ENCODE measurements at regions not wholly inside any gene's neighbourhood (a gene's known extent, or its start where the extent isn't known, plus 50 kb on each side); places are given as distances from the start of the nearest gene placed in this dataset.

- no peak for TF ChIP-seq CTCF (conservative IDR thresholded peaks at IDR 0.05; ENCODE audit: low read length)
- no peak for TF ChIP-seq EZH2phosphoT487 (IDR thresholded peaks at IDR 0.05; ENCODE audit: borderline replicate concordance, low read depth, low read length)
- Histone ChIP-seq H3K36me3 (ENCODE audit: insufficient read depth, low read length) (no peaks in the 10 kb centered on the region), H3K27ac (ENCODE audit: low read depth, low read length, poor library complexity, severe bottlenecking) (no peak overlapping the region), H3K4me2 (ENCODE audit: low read length) (no peak overlapping the region), H2AFZ (ENCODE audit: low read length) (no peak overlapping the region), H3K79me2 (ENCODE audit: insufficient read depth, low read depth, low read length) (no peaks in the 10 kb centered on the region), H3K9me2 (ENCODE audit: insufficient read depth, low read length) (no peaks in the 10 kb centered on the region), H3K9me3 (ENCODE audit: low read length) (no peaks in the 10 kb centered on the region), H3K4me3 (ENCODE audit: low read depth, low read length, poor library complexity, severe bottlenecking) (no peak overlapping the region), H3K4me1 (ENCODE audit: insufficient read depth, low read length, poor library complexity, severe bottlenecking) (no peaks in the 10 kb centered on the region), H4K20me1 (ENCODE audit: insufficient read depth, low read length) (no peaks in the 10 kb centered on the region)
- DNase-seq (ENCODE audit: low spot score) = no peak
- intact Hi-C loops (cut with micrococcal nuclease; ENCODE audit: unreplicated experiment) = no loop called here
- BruUV-seq (replicated peaks) = no TSS peak
- CTCF ChIA-PET (ENCODE audit: unreplicated experiment) = interaction anchor here (0.7 kb wide), 1 partner anchor 398 kb away, joined by 7 read pairs; no protein-coding TSS in a partner anchor
- POLR2A ChIA-PET = no interaction called here
Observed at GRCh38 chr2:2732331-2733119, 401.4 kb upstream of the MYT1L start.

GRCh38 chr2:2731816-2732284 is 400.8 kb upstream of the MYT1L start:
- Histone ChIP-seq H2AFZ (ENCODE audit: low read length) (no peak overlapping the region), H3K4me3 (ENCODE audit: low read depth, low read length, poor library complexity, severe bottlenecking) (no peak overlapping the region), H3K9me3 (ENCODE audit: low read length) (no peaks in the 10 kb centered on the region), H3K27ac (ENCODE audit: low read depth, low read length, poor library complexity, severe bottlenecking) (no peak overlapping the region), H3K4me1 (ENCODE audit: insufficient read depth, low read length, poor library complexity, severe bottlenecking) (no peaks in the 10 kb centered on the region), H3K4me2 (ENCODE audit: low read length) (no peak overlapping the region), H3K79me2 (ENCODE audit: insufficient read depth, low read depth, low read length) (no peaks in the 10 kb centered on the region), H4K20me1 (ENCODE audit: insufficient read depth, low read length) (no peaks in the 10 kb centered on the region), H3K9me2 (ENCODE audit: insufficient read depth, low read length) (no peaks in the 10 kb centered on the region), H3K36me3 (ENCODE audit: insufficient read depth, low read length) (no peaks in the 10 kb centered on the region)
- no TSS peak for BruUV-seq (replicated peaks)
- ChIA-PET POLR2A (interaction anchor here (0.6 kb wide), 1 partner anchor 366 kb away, joined by 4 read pairs; no protein-coding TSS in a partner anchor), CTCF (ENCODE audit: unreplicated experiment) (interaction anchor here (0.7 kb wide), 1 partner anchor 397 kb away, joined by 7 read pairs; no protein-coding TSS in a partner anchor)
- TF ChIP-seq CTCF (conservative IDR thresholded peaks at IDR 0.05; ENCODE audit: low read length) = no peak
- no peak for TF ChIP-seq EZH2phosphoT487 (IDR thresholded peaks at IDR 0.05; ENCODE audit: borderline replicate concordance, low read depth, low read length)
- intact Hi-C loops (cut with micrococcal nuclease; ENCODE audit: unreplicated experiment) = no loop called here
- DNase-seq (ENCODE audit: low spot score) = no peak
